HepG2 (cell line): ENCODE measurements at regions not wholly inside any gene's neighbourhood (a gene's known extent, or its start where the extent isn't known, plus 50 kb on each side); places are given as distances from the start of the nearest gene placed in this dataset.
A peak's percentile ranks its signal among the peaks of the same experiment; 100 is the strongest.

Experiments
- ATAC-seq: fragments of 200-7000 bp; cut with Tn5 transposase; 3 replicates; pipeline ENCODE4 v1.9.1; 2020; ENCODE audit warnings: mild to moderate bottlenecking, moderate library complexity
- BruUV-seq: library from RNA; stranded (reverse); fragments of 400-500 nt; replicated peaks from 2 replicates; lab custom pipeline; 2021; lab: Mats Ljungman, UMichigan
- CTCF ChIA-PET: fragments of 300-600 bp; formaldehyde crosslinking; extraction: SDS; loops from one replicate; lab custom pipeline; 2021; ENCODE audit warnings: low total read pairs, inconsistent platforms, low intra/inter-chr PET ratio; lab: Yijun Ruan, JAX
- POLR2A ChIA-PET: fragments of 350-600 bp; sonication (Branson Sonifier 250); formaldehyde crosslinking; loops from one replicate; lab custom pipeline; 2020; ENCODE audit warnings: antibody characterized with exemption, inconsistent platforms; lab: Yijun Ruan, JAX
- DNase-seq: peaks from one replicate; pipeline ENCODE4 v3.0.0-alpha.2; 2015; ENCODE audit warnings: low spot score
- FAIRE-seq: peaks from 3 replicates; lab custom pipeline; 2011; peaks lifted over from hg19 to GRCh38; lab: Jason Lieb, UNC
- H2AFZ ChIP-seq: one replicate; pipeline ENCODE4 v1.6.1; 2011; ENCODE audit warnings: low read length, inconsistent platforms
- H3K27ac ChIP-seq: fragments of 300-600 bp; 3 replicates; pipeline ENCODE4 v1.8.0; 2011; ENCODE audit warnings: mixed run types, mild to moderate bottlenecking, mixed read lengths, low read length, inconsistent platforms; ENCODE audit not compliant: insufficient read depth; ENCODE audit errors: extremely low read length
- H3K27me3 ChIP-seq, 2 experiments: fragments of 200-600 bp in 1 of 2; 2 replicates in 1 of 2; 3 replicates in 1 of 2; pipeline versions ENCODE4 v1.6.0 to v1.8.0; 2011; ENCODE audit warnings: low read length in 2 of 2, mild to moderate bottlenecking in 2 of 2, moderate library complexity in 2 of 2, inconsistent platforms in 1 of 2; ENCODE audit not compliant: insufficient read depth in 2 of 2, control insufficient read depth in 1 of 2
- H3K36me3 ChIP-seq, 2 experiments: fragments of 200-600 bp in 1 of 2; replicated peaks in 1 of 2; 2 replicates in 1 of 2; 3 replicates in 1 of 2; pipeline versions ENCODE4 v1.5.1 to v1.8.0; 2011; ENCODE audit warnings: low read length in 2 of 2, inconsistent platforms in 1 of 2; ENCODE audit not compliant: insufficient read depth in 2 of 2, control insufficient read depth in 1 of 2
- H3K4me1 ChIP-seq: 2 replicates; pipeline ENCODE4 v1.5.1; 2012; ENCODE audit warnings: low read length, inconsistent platforms; ENCODE audit not compliant: insufficient read depth
- H3K4me2 ChIP-seq: 2 replicates; pipeline ENCODE4 v1.6.0; 2011; ENCODE audit warnings: low read depth, low read length, inconsistent platforms
- H3K4me3 ChIP-seq, 3 experiments: fragments of 200-600 bp in 1 of 3; sonication (generic), shearing (Covaris generic) in 1 of 3; replicated peaks in 1 of 3; 2 replicates each; pipeline ENCODE4 v1.5.1; 2011 to 2016; ENCODE audit warnings: low read length in 3 of 3, inconsistent platforms in 2 of 3, low read depth in 2 of 3, mild to moderate bottlenecking in 2 of 3, control low read depth in 1 of 3, mixed read lengths in 1 of 3; ENCODE audit not compliant: insufficient read depth in 1 of 3
- H3K79me2 ChIP-seq: one replicate; pipeline ENCODE4 v1.6.1; 2011; ENCODE audit warnings: low read length, inconsistent platforms; ENCODE audit not compliant: insufficient read depth
- H3K9ac ChIP-seq: 2 replicates; pipeline ENCODE4 v1.6.0; 2011; ENCODE audit warnings: mild to moderate bottlenecking, low read depth, low read length, inconsistent platforms; ENCODE audit not compliant: insufficient read depth
- H3K9me3 ChIP-seq: 2 replicates; pipeline ENCODE4 v1.5.1; 2012; ENCODE audit warnings: mild to moderate bottlenecking, low read length
- H4K20me1 ChIP-seq: 2 replicates; pipeline ENCODE4 v1.6.0; 2011; ENCODE audit warnings: inconsistent platforms, mild to moderate bottlenecking, low read length, moderate library complexity; ENCODE audit not compliant: insufficient read depth
- GMEB1 ChIP-seq: sonication (generic); formaldehyde crosslinking; IDR thresholded peaks from 2 replicates; pipeline ENCODE4 v1.5.1; 2020; ENCODE audit warnings: missing genetic modification reagents, mild to moderate bottlenecking, borderline replicate concordance
- IKZF1 ChIP-seq: fragments of 450-650 bp; IDR thresholded peaks from 2 replicates; pipeline ENCODE4 v1.7.1; 2016
- RARA ChIP-seq: IDR thresholded peaks from 2 replicates; pipeline ENCODE4 v1.6.1; 2016; ENCODE audit warnings: missing genetic modification reagents, missing compliant biosample characterization
- ZBTB33 ChIP-seq: sonication (generic); formaldehyde crosslinking; IDR thresholded peaks from 2 replicates; pipeline ENCODE4 v1.4.0; 2020; ENCODE audit warnings: missing genetic modification reagents
- ZBTB38 ChIP-seq: sonication (generic); formaldehyde crosslinking; IDR thresholded peaks from 2 replicates; pipeline ENCODE4 v1.5.1; 2020; ENCODE audit warnings: mild to moderate bottlenecking, missing genetic modification reagents
- ZMYM2 ChIP-seq: sonication (generic); formaldehyde crosslinking; IDR thresholded peaks from 2 replicates; pipeline ENCODE4 v1.8.0; 2022; ENCODE audit warnings: mild to moderate bottlenecking, missing genetic modification reagents
- ZNF10 ChIP-seq: sonication (generic); formaldehyde crosslinking; IDR thresholded peaks from 2 replicates; pipeline ENCODE4 v1.4.0; 2020; ENCODE audit warnings: mild to moderate bottlenecking, low read depth, missing genetic modification reagents, borderline replicate concordance
- ZUFSP ChIP-seq: sonication (generic); formaldehyde crosslinking; IDR thresholded peaks from 2 replicates; pipeline ENCODE4 v1.9.0; 2021; ENCODE audit warnings: missing genetic modification reagents, mild to moderate bottlenecking, borderline replicate concordance
- WGBS: methylation state at CpG from one replicate; pipeline ENCODE4 v1.1.6; 2017; ENCODE audit warnings: low lambda C conversion rate; 5-methylcytosine and 5-hydroxymethylcytosine counted together
- in situ Hi-C: cut with HindIII; loops from 2 replicates; pipeline ENCODE4 v1.10.0; 2017; ENCODE audit warnings: low pct_unique_long_range_greater_than_20kb; ENCODE audit not compliant: extremely low pct_ligation_motif_present
- intact Hi-C: fragments of 100-400 bp; cut with micrococcal nuclease; formaldehyde crosslinking; loops from one replicate; pipeline ENCODE4 v1.10.0; 2022; ENCODE audit not compliant: unreplicated experiment

- DNase-seq (no peak), ATAC-seq (no peak), FAIRE-seq (no peak)
- H3K4me1 ChIP-seq: no peaks in the 10 kb centered on the region
- in situ Hi-C loops (no loop called here), intact Hi-C loops (no loop called here)
- H3K27me3 ChIP-seq: no peaks in the 10 kb centered on the region
- POLR2A ChIA-PET: no interaction called here
- CTCF ChIA-PET: no interaction called here
- no peak overlapping the region for H3K27ac ChIP-seq
- peak overlapping the region in 2 of 3 experiments; percentile 58 to 61; a peak in 2 of 6 replicates for H3K4me3 ChIP-seq
- H3K79me2 ChIP-seq: no peaks in the 10 kb centered on the region
- no peak overlapping the region for H2AFZ ChIP-seq
- H4K20me1 ChIP-seq: no peaks in the 10 kb centered on the region
- H3K9me3 ChIP-seq: no peaks in the 10 kb centered on the region
- TF ChIP-seq ZMYM2 (CRISPR knock-in tag) (no peak), GMEB1 (CRISPR knock-in tag) (no peak)
- H3K4me2 ChIP-seq: peak overlapping the region; percentile 60; the same call in 1 of the 2 replicates
- H3K9ac ChIP-seq: no peak overlapping the region
- H3K36me3 ChIP-seq: no peaks in the 10 kb centered on the region; a peak in 1 of 5 replicates
- BruUV-seq: no TSS peak
Measured at GRCh38 chr5:104081232-104081631, 518.6 kb upstream of the NUDT12 start.

DNA sequence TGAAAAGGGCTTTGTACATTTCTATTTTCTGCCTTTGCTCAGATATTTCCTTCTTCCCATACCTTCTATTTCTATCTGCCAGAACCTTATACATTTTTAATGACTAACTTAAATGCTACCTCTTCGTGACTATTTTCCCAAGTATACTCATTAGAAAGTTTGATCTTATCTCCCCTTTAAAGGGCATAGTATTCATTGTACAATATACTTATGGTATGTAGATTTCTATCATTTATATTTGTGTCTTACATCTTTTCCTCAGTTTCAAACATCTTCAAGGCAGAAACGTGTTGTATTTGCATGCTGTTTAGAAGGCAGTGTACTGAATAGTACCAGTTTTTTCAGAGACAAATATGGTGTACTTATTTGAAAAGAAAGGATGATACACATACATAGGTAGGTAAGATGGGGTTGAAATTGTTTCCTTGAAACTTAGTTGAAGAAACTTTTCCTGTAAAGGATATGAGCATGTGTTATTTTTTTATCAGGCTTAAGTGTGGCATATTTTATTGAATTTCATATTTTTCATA is 518.1 kb upstream of the NUDT12 start:
- Histone ChIP-seq H3K27ac (peak overlapping the region; percentile 45), H3K79me2 (no peaks in the 10 kb centered on the region), H3K4me3 (peak overlapping the region; percentile 38 to 61 (median 58); a peak in 5 of 6 replicates), H3K4me2 (peak overlapping the region; percentile 60), H2AFZ (peak overlapping the region; percentile 42), H3K27me3 (no peaks in the 10 kb centered on the region), H3K4me1 (no peaks in the 10 kb centered on the region), H3K36me3 (no peaks in the 10 kb centered on the region; a peak in 1 of 5 replicates), H3K9ac (peak overlapping the region; percentile 49; the same call in 1 of the 2 replicates), H4K20me1 (no peaks in the 10 kb centered on the region), H3K9me3 (no peaks in the 10 kb centered on the region)
- intact Hi-C loops (no loop called here), in situ Hi-C loops (no loop called here)
- DNase-seq (no peak), FAIRE-seq (no peak), ATAC-seq (no peak)
- TF ChIP-seq ZBTB38 (CRISPR knock-in tag) (no peak), ZUFSP (CRISPR knock-in tag) (no peak), ZBTB33 (CRISPR knock-in tag) (no peak), RARA (CRISPR knock-in tag) (no peak), ZNF10 (CRISPR knock-in tag) (no peak), IKZF1 (no peak)
- ChIA-PET POLR2A (interaction anchor here (0.6 kb wide), 1 partner anchor 519 kb away, joined by 3 read pairs; no protein-coding TSS in a partner anchor), CTCF (no interaction called here)
- 1% methylated on average over 2 of the region's 2 CpGs for WGBS
- no TSS peak for BruUV-seq
